ENCODE measurements at regions not wholly inside any gene's neighbourhood (a gene's known extent, or its start where the extent isn't known, plus 50 kb on each side); places are given as distances from the start of the nearest gene placed in this dataset.

DNA sequence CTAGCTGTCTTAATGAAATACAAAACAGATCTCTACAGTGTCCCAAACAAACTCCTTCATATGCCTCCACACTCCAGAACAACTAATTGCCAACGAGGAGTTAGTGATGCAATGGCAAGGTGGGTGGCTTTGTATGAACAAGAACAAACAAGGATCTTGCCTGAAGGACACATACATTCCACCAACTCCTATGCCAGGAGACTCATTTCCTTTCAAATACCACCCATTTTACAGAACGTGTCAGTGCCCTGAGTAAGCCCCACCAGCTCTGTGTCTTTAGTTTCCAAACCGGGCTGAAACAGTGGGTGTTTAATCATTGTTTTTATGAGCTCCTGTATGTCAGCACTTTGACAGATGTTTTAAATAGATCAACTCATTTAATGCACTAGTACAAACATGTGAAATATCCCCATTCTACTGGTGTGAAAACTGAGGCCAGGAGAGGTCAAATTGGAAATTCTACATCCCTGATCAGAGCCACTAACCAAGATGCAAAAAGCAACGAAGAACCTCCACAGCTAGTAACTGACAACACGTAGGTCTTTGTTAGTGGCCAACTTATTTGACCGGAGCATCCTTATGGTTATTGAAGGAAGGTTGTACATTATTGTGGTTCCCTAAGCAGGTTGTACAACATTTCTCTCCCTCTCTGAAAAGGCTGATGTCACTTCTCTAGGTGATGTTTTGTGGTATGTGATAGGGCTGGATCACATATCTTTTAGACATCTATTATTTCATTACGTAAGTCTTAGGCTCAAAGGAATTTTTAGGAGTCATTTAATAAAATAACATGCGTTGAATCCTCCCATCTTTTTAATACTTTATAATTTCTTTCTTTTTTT is 534.9 kb upstream of the TNP1 start:
- TF ChIP-seq, protein P1, sequence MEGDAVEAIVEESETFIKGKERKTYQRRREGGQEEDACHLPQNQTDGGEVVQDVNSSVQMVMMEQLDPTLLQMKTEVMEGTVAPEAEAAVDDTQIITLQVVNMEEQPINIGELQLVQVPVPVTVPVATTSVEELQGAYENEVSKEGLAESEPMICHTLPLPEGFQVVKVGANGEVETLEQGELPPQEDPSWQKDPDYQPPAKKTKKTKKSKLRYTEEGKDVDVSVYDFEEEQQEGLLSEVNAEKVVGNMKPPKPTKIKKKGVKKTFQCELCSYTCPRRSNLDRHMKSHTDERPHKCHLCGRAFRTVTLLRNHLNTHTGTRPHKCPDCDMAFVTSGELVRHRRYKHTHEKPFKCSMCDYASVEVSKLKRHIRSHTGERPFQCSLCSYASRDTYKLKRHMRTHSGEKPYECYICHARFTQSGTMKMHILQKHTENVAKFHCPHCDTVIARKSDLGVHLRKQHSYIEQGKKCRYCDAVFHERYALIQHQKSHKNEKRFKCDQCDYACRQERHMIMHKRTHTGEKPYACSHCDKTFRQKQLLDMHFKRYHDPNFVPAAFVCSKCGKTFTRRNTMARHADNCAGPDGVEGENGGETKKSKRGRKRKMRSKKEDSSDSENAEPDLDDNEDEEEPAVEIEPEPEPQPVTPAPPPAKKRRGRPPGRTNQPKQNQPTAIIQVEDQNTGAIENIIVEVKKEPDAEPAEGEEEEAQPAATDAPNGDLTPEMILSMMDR (optimal IDR thresholded peaks at IDR 0.05 in 1 of 3, IDR thresholded peaks at IDR 0.05 in 1 of 3, conservative IDR thresholded peaks at IDR 0.05 in 1 of 3; ENCODE audit: extremely low read depth in 1 of 3, insufficient read depth in 2 of 3, low read length in 3 of 3): no peak
- no peak for TF ChIP-seq EZH2 (IDR thresholded peaks at IDR 0.05; ENCODE audit: low read length)

All from keratinocyte (primary cell).